Body of pancreas (tissue), 4 donors: ENCODE measurements at regions not wholly inside any gene's neighbourhood (a gene's known extent, or its start where the extent isn't known, plus 50 kb on each side); places are given as distances from the start of the nearest gene placed in this dataset.

ENCODE experiments used
- ATAC-seq: fragments of 150-250 bp; one replicate; pipeline ENCODE4 v1.9.1; 2016
- DNase-seq, 4 donors: peaks; one replicate each; pipeline ENCODE4 v3.0.0-alpha.2; 2019
- H3K27ac ChIP-seq, 4 donors: fragments of 200-600 bp; sonication (generic); 1 replicate in 3 of 4; 2 replicates in 1 of 4; pipeline versions ENCODE4 v1.5.1 to v1.6.1; 2016 to 2019; ENCODE audit warnings: mild to moderate bottlenecking in 1 of 4, mixed read lengths in 1 of 4, moderate library complexity in 1 of 4
- H3K27me3 ChIP-seq, 2 donors: fragments of 200-600 bp; sonication (generic); one replicate each; pipeline ENCODE4 v1.6.0; 2016; ENCODE audit warnings: mild to moderate bottlenecking in 1 of 2
- H3K36me3 ChIP-seq, 2 donors: fragments of 200-600 bp; sonication (generic); replicated peaks in 1 of 2; 2 replicates each; pipeline ENCODE4 v1.5.1; 2016; ENCODE audit warnings: low read depth in 2 of 2; ENCODE audit not compliant: insufficient read depth in 1 of 2
- H3K4me1 ChIP-seq: fragments of 200-600 bp; sonication (generic); one replicate; pipeline ENCODE4 v1.6.0; 2016
- H3K4me3 ChIP-seq, 2 donors: fragments of 200-600 bp; sonication (generic); 1 replicate in 1 of 2; 2 replicates in 1 of 2; pipeline ENCODE4 v1.5.1; 2016 to 2019
- H3K9me3 ChIP-seq, 3 donors: fragments of 200-600 bp; sonication (generic); 1 replicate in 2 of 3; 2 replicates in 1 of 3; pipeline ENCODE4 v1.5.1; 2016
- POLR2A ChIP-seq, 3 donors: fragments of 450-650 bp; IDR thresholded peaks; one replicate each; pipeline ENCODE4 v1.6.1; 2016; ENCODE audit warnings: antibody characterized with exemption in 3 of 3, mild to moderate bottlenecking in 2 of 3
- WGBS, 2 donors: methylation state at CpG; one replicate each; pipeline ENCODE4 v1.1.5; 2017; 5-methylcytosine and 5-hydroxymethylcytosine counted together
- intact Hi-C: fragments of 100-400 bp; cut with DNase I; formaldehyde crosslinking; loops from one replicate; pipeline ENCODE4 v1.15.1; 2023
- TF ChIP-seq, protein P1 (sequence below), 7 experiments: fragments of 450-650 bp in 4 of 7; fragments of 200-600 bp in 3 of 7; sonication (generic) in 3 of 7; IDR thresholded peaks; one replicate each; pipeline ENCODE4 v1.5.1; 2016 to 2019; ENCODE audit warnings: antibody characterized with exemption in 7 of 7

DNA sequence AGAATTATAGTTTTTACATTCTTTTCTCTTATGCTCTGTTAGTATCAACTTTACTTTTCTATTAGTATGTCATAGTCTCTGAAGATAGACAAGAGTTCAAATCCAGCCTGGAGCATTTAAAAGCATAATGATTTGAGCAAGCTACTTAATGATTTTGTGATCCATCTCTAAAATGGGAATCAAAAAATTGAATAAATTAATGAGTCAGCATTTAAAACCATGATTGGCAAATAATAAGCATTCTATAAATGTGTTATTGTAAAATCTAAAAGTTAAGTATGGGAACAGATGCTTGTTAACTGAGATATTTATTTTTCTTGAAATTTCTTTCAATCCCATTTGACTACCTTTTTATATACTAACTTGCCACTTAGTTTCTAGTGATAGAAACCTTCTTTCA, 391.6 kb downstream of the PCDH7 start:
- DNase-seq, result no peak
- intact Hi-C loops, result no loop called here
- Histone ChIP-seq H3K36me3 (no peaks in the 10 kb centered on the region), H3K4me3 (no peak overlapping the region), H3K27ac (no peak overlapping the region), H3K27me3 (no peaks in the 10 kb centered on the region), H3K9me3 (no peaks in the 10 kb centered on the region), H3K4me1 (no peaks in the 10 kb centered on the region)
- ATAC-seq, result no peak
- TF ChIP-seq POLR2A (IDR thresholded peaks at IDR 0.05), result no peak
- TF ChIP-seq, protein P1, sequence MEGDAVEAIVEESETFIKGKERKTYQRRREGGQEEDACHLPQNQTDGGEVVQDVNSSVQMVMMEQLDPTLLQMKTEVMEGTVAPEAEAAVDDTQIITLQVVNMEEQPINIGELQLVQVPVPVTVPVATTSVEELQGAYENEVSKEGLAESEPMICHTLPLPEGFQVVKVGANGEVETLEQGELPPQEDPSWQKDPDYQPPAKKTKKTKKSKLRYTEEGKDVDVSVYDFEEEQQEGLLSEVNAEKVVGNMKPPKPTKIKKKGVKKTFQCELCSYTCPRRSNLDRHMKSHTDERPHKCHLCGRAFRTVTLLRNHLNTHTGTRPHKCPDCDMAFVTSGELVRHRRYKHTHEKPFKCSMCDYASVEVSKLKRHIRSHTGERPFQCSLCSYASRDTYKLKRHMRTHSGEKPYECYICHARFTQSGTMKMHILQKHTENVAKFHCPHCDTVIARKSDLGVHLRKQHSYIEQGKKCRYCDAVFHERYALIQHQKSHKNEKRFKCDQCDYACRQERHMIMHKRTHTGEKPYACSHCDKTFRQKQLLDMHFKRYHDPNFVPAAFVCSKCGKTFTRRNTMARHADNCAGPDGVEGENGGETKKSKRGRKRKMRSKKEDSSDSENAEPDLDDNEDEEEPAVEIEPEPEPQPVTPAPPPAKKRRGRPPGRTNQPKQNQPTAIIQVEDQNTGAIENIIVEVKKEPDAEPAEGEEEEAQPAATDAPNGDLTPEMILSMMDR (IDR thresholded peaks at IDR 0.05), result no peak

DNA sequence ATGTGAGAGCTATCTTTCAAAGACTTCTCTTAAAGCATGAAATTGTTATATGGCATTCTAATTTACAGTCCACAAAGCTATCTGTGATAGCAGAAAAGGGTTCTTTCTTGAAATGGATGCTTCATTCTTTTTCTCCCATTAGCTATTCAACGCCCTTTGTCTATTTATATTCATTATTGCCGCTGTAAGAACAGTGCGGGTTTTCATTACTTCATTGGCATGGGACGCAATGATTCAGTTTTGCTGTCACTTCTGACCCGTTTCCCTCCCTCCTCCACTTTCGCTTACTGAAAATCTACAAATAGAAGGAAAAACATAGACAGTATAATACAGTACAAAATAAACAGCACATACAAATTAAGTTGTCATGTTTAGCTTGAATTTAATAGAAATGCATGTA, 394.6 kb downstream of the PCDH7 start:
- 77 to 81% methylated on average over 6 of the region's 6 CpGs for WGBS, 2 donors
- TF ChIP-seq, protein P1 (IDR thresholded peaks at IDR 0.05), result no peak
- no peak for TF ChIP-seq POLR2A (IDR thresholded peaks at IDR 0.05)
- ATAC-seq (no peak), DNase-seq (no peak)
- Histone ChIP-seq H3K36me3 (no peaks in the 10 kb centered on the region), H3K4me1 (no peaks in the 10 kb centered on the region), H3K27me3 (no peaks in the 10 kb centered on the region), H3K4me3 (no peak overlapping the region), H3K9me3 (no peaks in the 10 kb centered on the region), H3K27ac (no peak overlapping the region)
- intact Hi-C loops, result no loop called here

DNA sequence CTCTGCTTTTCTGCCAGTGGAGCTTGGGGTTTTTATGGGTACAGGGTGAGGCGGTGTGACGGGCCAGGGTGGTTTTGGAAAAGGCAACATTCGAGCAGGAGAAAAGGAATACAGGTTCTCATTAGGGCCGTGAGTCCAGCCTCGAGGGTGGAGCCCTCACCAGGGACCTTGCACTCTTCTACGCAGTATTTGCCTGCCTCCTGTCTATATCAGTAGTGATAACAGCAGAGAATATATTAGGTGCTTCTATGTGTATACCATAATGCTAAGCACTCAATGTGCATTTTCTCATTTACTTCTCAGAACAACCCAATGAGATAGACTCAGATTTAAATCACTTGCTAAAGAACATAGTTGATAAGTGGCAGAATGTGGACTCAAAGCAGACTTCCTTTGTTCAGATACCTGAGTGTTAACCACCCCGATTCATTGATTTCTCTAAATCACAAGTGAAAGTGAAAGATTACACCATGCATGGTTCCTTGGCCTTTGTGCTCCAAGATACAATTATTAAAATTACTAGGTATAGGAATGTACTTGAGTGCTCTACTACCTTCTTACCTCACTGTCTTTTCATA, 403.9 kb downstream of the PCDH7 start:
- TF ChIP-seq, protein P1 (IDR thresholded peaks at IDR 0.05), result no peak
- TF ChIP-seq POLR2A (IDR thresholded peaks at IDR 0.05), result no peak
- no peaks in the 10 kb centered on the region for H3K4me1 ChIP-seq
- H3K36me3 ChIP-seq, result no peaks in the 10 kb centered on the region
- no peaks in the 10 kb centered on the region for H3K9me3 ChIP-seq
- ATAC-seq, result no peak
- H3K27me3 ChIP-seq, result no peaks in the 10 kb centered on the region
- H3K4me3 ChIP-seq, result no peak overlapping the region
- DNase-seq, result no peak
- intact Hi-C loops, result no loop called here
- 66 to 80% methylated on average over 7 of the region's 7 CpGs for WGBS, 2 donors
- H3K27ac ChIP-seq, result no peak overlapping the region

DNA sequence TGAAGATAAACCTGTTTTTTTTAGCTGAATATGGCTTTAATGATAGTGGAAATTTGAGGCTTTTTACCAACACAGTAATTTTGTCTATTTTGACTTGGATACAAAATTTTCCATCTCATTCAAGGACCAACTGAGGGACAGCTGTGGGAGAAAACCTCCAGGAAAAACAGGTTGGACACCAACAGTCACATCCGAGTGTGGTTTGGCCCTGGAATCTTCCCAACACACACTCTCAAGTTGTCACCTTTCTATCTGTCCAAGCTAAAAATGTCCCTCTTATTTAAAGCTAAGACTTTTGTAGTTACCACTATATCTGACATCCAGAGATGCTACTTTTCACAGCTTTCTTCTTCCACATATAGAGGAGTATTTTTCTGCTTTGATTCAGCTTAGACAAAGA, 404.9 kb downstream of the PCDH7 start:
- WGBS, 2 donors, result 50 to 57% methylated on average over 1 of the region's 1 CpG
- Histone ChIP-seq H3K4me1 (no peaks in the 10 kb centered on the region), H3K27ac (no peak overlapping the region), H3K9me3 (no peaks in the 10 kb centered on the region), H3K27me3 (no peaks in the 10 kb centered on the region), H3K4me3 (no peak overlapping the region), H3K36me3 (no peaks in the 10 kb centered on the region)
- DNase-seq, result no peak
- no peak for ATAC-seq
- intact Hi-C loops, result no loop called here
- no peak for TF ChIP-seq POLR2A (IDR thresholded peaks at IDR 0.05)
- TF ChIP-seq, protein P1 (IDR thresholded peaks at IDR 0.05), result no peak

DNA sequence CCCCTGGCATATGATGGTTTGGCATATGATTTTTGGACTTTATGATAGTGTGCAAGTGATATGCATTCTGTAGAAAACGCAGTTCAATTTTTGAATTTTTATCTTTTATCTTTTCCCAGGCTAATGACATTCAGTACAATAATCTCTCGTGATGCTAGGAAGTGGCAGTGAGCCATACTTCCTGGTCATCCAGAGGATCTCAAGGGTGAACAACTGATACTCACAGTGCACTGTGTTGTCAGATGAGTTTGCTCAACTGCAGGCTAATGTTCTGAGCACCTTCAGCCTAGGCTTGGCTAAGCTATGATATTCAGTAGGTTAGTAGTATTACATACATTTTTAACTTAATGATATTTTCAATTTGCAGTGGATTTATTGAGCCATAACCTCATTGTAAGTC, 405.3 kb downstream of the PCDH7 start:
- H3K27me3 ChIP-seq, result no peaks in the 10 kb centered on the region
- TF ChIP-seq, protein P1 (IDR thresholded peaks at IDR 0.05), result no peak
- no peak for TF ChIP-seq POLR2A (IDR thresholded peaks at IDR 0.05)
- H3K9me3 ChIP-seq, result no peaks in the 10 kb centered on the region
- no peaks in the 10 kb centered on the region for H3K4me1 ChIP-seq
- 43 to 48% methylated on average over 2 of the region's 2 CpGs for WGBS, 2 donors
- ATAC-seq, result no peak
- no peak overlapping the region for H3K27ac ChIP-seq
- intact Hi-C loops, result no loop called here
- no peak overlapping the region for H3K4me3 ChIP-seq
- H3K36me3 ChIP-seq, result no peaks in the 10 kb centered on the region
- no peak for DNase-seq
